NCI-H524 treated with DMSO at 0.1 percent for 48 hours (cell line): ENCODE measurements at regions not wholly inside any gene's neighbourhood (a gene's known extent, or its start where the extent isn't known, plus 50 kb on each side); places are given as distances from the start of the nearest gene placed in this dataset.

Experiments
- DNase-seq: peaks from one replicate; lab custom pipeline; 2025; lab: John Stamatoyannopoulos, UW

DNA sequence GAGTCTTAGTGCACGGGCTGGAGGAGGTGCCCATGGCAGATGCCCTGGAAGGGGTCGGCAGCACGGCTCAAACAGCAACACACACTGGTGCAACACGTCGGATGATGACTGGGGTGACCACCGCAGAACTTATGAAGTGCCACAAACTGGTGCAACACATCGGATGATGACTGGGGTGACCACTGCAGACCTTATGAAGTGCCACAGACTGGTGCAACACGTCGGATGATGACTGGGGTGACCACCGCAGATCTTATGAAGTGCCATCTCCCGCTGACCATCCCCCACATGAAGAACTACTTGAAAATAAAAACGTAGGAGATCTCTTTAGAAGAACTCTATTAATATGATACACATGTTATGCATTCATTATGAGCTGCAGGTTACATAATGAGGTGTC lies 218.3 kb downstream of the TBXT start:
- DNase-seq: no peak

DNA sequence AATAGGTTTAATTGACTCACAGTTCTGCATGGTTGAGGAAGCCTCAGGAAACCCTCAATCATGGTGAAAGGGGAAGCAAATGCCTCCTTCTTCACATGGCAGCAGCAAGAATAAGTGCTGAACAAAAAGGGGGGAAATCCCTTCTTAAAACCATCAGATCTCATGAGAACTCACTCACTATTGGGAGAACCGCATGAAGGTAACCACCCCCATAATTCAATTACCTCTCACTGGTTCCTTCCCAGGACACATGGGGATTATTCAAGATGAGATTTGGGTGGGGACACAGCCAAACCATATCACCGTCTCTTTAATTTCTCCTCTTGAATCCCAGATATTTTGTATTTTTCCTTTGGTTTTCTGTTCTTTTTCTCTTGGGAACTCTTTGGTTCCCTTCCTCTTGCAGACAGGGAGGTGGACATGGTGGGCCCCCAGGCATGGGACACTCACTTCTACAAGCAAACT lies 223.6 kb downstream of the TBXT start:
- no peak for DNase-seq

DNA sequence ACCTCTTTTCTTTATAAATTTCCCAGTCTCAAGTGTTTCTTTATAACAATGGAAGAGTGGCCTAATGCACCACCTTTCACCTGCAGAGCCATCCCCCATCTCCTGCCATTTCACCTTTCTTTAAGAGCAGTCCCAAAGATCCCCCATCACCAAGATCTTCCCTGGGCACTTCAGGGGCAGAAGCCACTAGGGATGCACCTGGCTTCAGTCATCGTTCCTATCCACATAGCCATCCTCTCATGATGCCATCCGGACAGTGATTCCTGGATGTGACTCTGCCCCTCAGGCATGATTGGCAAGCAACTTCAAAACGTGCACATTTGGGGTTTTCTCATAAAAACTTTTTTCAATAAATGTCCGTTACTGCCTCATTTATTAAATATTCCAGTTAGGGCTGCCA lies 225.9 kb downstream of the TBXT start:
- no peak for DNase-seq

DNA sequence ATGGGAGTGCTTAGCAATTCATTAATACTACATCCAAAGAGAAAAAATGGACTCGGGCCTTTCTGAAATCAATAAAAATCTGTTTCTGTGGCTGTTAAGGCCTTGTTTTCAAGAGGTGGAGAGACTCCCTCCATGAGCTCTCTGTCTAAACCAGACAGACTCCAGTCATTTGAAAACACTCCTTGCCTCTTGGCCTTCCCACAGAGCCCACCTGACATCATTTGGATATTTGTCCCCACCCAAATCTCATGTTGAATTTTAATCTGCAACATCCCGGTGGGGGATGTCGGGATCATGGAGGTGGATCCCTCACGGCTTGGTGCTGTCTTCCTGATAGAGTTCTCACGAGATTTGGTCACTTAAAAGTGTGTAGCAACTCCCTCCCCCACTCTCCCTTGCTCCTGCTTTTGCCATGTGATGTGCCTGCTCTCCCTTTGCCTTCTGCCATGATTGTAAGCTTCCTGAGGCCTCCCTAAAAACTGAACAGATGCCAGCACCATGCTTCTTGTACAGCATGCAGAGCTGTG lies 226.3 kb downstream of the TBXT start:
- no peak for DNase-seq

DNA sequence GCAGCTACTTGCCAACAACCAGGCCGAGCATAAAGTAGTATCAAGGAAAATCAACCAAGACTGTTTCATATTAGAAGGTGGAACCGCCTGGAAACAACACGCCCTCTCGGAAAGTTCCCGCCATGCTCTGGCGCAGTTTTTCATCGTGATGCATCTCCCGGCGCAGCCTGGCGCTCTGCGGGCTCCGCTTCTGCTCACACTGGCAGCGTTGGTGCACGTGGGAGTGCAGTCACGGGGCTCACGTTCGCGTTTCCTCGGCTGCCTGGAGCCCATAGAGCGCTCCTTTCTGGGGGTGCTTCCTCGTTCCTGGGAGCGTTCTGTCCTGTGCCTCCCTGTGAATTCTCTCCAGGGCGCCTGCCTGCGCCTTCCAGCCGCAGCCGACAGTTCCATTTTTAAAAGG lies 227.3 kb downstream of the TBXT start:
- DNase-seq: no peak

DNA sequence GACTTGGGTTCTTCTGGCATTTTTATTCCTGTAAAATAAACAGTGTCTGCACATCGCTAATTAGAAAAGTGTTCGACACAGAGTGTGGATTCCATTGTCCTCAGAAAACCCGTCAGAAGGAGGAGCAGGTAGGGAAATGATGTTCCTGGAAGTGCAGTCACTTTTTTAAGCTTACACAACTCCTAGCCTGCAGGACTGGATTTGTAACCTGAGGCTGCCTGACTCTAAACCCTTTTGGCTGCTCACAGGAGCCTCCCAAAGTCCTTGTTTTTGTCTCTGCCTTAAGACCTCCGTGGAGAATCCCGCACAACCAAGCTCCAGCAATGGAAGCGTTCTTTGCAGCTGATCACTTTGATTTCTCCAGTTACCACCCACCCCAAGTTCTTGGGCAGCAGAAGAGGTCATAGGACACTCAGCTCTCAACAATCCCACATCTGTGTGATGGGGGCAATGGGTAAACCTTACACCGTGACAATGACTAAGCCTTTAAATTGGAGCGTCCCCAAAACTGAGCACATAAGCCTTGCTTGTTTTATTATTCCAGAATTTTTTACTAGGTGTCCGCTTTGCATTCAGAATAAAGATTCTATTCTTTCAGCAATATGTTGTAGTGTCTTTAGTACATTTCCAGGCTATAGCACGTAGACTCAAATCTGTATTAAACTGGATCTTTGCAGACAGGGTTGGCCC lies 227.9 kb downstream of the TBXT start:
- DNase-seq: no peak

DNA sequence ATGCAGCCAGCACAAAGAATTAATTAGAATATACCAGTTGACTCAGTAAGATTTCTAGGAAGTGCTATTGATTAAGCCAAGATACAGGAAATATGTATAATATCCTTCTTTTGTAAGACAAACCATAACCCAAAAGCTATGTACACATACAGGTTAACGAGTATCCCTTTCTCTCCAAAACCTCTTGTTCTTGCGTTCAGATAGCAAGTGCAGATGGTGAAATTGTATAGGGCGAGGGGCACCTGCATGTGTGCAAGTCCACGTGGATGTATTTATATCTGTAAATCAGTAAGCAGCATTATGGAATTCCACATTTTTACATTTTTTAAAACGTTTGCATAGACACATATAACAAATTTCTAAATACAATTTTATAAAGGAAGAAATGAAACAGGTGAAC lies 228.6 kb downstream of the TBXT start:
- DNase-seq: no peak

DNA sequence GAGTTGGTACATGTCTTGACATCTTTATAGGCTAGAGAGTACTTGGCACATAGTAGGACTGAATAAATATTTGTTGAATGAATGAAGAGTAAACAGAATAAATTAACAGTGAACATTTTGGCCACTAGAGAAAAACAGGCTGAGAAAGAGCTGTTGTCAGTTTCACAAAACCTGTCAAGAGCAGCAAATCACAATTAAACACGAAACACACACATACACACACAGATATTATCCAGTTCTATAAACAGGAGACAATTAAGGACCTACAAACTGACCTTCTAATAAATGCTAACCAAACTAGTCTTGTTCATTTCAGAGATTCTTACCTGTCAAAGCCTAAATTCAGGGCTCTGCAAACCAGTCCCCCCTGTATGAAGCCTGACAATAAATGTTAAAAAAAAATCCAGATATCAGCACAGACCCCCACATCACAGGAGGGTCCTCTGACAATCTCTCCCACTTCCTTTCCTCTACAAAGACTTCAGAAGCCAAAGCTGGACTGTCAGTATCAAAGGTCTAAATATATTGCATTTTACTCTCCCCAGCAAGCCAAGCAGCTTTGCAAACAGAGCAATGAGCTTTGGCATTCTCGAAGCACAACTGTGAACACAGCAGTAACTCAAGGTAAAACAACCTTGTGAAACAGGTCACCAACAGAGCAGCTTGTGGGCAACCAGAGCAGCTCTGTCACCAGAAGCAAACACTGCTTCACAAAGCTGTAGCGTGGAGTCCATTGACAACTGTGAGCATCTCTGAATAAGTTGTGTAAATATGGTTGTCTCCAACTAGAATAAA lies 229.9 kb downstream of the TBXT start:
- DNase-seq: no peak

DNA sequence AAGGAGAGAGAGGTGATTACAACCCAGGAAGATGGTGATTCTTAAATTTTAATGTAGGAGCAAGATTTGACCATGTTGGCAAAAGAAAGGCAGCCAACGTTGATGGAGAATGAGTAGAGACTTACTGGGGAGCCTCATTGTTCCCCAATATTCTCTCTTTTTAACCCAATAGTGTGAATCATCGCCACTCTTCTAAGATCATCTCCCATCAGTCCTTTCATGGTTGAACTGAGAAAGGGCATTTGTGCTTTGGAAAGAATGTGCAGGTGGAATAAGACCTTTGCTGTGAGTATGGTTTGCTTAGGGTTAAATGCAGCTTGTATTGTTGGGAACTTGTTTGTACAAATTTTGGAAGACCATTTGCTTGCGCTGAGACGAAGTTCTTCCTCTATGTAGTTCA lies 231.0 kb downstream of the TBXT start:
- DNase-seq: no peak

DNA sequence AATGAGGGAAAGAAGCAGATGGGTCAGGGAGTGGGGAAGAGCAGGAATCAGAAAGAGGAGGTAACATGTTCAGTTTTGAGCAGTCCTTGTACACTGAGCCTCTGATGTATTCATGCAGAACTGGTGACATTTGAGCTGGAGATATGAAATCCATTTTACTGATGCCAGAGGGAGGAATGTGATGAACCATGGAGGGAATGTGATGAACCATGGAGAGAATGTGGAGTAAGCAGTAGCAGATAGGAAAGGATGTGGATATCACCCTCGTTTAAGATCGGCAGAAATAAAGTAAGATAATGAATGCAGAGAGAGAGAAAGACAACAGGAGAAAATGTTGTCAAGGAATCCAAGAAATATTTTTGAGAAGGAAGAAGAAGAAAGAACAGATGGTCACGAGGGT lies 231.6 kb downstream of the TBXT start:
- no peak for DNase-seq

DNA sequence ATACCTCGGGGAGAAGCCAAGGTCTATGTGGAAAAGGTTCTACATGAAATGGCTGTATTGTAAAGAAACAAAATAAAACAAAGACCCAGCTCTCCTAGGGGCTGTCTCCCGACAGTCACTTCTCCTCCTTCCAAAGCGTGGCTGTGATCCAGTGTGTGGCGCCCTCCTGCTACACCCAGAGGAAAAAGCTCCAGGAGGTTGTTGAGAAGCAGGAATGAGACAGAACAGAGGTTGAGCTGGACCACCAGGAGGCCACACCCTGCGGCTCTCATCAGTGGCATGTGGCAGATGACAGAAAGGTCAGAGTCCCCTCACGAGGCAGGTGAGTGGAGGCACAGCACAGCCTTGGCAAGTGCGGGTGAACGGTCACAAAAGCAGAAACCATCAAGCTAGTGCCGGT lies 236.0 kb downstream of the TBXT start:
- no peak for DNase-seq

DNA sequence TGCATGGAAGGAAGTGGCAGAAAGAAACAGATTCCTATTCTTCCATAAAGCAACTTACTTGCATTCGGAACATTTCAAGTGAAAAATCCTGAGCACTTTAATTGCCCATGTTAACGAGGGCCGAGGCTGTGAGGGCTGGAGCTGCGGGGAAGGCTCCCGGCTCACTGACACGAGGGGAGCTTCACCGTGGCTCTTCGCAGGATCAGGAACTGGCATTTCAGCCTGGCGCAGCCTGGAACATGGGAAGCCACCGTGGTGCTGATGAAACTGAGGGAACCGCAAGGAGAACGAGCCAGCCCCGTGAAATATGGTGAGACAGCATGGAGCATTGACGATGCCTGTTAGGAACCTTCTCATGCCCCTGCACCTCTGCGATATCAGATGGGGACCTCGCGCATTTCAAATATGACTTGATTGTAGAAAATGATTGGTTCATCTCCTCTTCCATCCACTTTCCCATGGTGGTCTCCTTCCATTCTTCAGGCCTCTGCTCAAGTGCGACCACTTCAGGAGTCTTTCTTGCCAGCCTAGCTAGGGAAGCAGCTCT lies 236.9 kb downstream of the TBXT start:
- DNase-seq: no peak

DNA sequence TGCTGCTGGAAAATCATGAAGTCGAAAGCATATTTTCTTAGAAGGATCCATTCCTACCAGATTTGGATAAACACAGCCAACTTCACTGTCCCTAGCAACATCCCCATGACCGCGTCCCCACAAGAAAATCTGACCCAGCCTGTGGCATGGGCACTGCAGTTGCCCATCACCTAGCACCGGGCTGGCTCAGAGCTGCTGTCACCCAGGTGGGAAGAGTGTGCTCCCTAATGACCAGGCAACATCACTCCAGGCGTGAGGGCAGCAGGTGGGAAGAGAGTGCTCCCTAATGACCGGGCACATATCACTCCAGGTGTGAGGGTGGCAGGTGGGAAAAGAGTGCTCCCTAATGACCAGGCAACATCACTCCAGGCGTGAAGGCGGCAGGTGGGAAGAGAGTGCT lies 238.0 kb downstream of the TBXT start:
- DNase-seq: no peak

DNA sequence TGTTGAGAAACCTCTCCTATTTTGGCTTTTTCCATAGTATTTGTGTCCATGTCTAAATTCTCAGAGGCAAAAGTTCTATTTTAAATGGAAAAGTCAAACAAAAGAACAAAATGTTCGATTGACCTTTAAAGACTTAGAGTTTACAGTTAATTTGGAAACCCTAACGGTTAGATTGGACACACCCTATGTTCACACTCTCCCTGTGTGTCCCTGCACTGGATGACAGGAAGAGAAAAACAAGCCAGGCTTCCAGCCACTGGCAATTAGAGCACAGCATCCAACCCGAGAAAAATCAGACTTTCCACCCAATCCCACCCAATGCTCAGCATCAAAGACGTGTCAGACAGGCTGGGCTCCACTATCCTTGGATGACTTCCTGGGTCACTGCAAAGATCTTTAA lies 241.3 kb downstream of the TBXT start:
- no peak for DNase-seq

DNA sequence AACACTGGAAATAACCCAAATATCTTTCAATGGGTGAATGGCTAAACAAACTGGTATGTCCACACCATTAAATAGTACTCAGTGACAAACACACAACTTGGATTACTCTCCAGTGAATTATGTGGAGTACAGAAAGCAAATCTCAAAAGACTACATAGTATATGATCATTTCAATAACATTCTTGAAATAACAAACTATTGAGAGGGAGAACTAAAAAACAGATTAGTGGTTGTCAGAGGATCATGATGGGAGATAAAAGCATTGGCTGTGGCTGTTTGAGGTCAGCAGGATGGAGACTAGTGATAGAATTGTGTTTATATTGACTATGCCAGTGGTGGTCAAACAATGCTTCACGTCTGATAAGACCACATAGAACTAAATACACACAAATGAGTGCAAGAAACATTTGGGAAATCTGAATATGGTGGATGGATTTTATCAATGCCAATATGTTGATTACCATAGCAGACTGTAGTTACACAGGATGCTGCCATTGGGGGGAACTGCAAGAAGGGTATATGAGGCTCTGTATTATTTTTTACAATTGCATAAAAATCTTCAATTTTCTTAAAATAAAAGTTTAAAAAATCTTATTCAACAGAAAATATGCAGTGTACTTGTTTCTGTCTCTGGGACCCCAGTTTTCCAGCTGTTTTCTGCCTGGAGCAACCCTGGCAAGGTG lies 242.0 kb downstream of the TBXT start:
- no peak for DNase-seq

DNA sequence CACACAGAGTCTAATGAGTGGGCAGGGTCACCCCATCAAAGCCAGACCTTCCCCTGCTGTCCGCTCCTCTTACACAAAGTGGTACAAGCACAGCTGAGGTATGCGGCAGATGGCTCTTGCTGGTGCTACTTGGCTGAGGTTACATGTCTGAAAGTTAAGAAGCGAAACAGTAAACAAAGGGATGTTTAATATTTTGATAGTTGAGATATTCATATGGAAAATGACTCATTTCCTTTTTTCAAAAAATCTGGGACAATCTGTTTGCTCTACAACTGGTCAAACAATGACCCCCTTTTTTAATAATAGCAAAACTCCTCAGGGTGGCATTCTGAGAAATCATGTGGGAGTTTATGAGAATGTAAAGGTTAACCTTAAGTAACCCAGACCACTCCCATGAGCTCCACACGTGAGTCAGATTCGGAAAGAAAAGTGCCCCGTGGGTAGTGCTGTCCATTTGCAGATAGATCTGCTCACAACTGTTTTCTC lies 245.3 kb downstream of the TBXT start:
- DNase-seq: no peak

DNA sequence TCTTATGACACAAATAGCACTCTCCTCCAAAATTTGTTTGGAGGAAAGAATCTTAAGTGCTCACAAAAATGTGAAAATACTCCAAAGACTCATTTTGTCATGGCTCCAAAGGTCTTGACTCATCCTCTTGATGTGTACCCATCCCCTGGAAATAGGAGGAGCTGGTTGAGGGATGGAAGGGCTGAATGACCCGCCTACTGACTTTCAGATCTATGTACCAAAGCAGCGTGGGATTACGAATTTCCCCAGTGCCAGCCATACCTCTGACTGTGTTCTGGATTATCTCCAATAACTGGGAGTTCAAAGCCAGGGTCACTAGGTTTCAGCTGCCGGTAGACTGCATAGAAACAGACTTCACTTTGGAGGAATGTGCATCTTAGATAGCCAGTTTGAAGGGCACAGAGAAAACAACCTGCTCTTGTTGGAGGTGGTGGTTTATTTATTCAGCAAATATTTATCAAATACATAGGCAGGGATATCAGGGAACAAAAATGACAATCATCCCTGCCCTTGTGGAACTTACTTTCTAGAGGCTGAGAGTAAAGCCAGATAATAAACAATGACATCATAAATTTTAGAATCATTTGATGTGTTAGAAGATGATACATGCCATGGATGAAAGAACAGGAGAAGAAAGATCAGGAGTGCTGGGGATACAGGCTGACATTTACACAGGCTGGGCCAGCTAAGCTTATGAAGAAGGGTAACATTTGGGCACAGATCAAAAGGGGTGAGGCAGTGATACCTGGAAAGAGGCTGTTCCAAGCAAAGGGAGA lies 246.6 kb downstream of the TBXT start:
- DNase-seq: no peak

DNA sequence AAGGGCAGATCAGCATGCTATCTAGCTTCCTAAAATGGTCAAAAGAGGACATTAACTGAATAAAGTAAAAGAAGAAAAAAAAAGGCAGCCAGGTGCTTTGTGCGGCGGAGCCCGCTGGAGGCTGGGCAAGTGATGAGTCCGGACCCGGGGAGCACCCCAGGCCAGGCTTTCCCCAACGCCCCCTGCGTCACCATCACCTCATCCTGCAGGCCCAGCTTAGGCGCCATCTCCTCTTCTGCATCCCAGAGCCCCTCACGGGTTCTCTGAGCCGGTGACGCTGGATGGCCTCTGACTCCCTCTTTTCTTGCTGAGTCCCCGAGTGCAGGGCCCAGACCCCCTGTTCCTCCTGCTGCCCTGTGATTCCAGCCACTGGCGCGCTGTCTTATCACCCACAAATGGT lies 250.1 kb downstream of the TBXT start:
- DNase-seq: no peak

DNA sequence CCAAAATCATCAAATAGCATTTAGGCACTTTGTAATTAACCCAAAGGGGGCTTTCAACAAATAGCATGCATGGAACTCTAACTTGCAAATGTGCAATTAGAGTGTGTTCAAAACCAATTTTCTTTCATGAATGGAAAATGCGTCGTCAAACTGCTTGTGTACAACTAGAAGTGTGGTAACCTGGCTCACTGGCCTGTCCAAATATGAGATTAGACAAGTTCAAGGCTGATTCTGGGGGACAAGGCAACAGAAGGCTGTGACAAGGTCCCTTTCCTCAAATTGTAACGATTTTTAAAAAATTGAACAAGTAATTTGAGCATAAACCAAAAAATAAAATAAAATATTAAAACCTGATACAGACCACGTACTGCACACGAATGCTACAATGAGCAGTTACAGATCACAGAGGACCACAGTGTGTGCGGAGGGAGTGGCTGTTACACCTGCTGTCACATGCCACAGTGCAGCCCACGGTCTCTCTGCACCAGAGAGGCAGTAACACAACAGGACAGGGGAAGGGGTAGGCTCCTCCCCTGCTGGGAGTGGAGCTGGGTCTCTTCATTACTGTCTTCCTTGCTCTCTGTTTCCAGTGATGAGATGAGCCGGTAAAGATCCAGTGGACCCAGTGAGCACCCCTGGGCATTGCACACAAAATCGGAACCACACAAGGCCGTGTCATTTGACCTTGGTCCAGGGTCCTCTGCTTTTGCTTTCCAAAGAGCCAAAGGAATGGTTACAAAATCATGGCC lies 252.2 kb upstream of the PDE10A start:
- DNase-seq: no peak

DNA sequence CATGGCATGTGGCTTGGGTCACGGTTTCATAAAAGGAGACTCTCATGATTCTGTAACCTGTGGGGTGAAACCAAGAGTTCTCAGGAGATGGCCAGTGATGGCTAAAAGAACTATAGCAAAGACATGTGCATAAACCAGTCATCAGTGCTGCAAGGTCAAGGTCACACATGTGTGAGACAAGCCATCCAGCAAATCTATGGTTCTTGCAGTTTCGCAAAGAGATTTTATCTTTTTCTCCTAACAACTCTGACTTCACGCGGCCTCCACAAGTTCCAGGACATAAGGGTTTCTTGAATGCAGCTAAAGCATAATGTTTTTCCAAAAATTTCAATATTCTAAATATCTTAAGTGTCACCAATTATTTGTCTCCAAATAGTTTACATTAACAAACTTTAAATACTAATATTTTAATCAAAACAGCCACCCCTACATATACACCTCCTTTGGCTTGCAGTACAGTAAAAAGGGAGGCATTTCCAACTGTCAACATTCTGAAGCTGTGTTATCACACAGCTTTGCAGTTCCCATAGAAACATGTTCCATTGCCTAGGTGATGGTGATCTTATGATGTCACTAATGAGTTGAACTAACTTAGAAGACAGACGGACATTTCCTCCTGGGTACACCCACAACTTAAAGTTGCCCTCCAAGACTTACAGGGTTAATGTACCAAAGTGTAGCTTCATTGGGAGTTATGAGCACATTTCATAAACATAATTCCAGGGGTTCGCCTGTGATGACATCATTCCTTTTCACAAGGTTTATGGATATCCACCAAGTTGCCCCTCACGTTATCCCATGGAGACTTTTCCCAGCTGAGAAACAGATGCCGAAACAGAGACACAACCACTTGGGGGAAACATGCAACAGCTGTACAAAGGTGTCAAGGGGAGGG lies 250.9 kb upstream of the PDE10A start:
- no peak for DNase-seq
